ENCODE measurements at regions not wholly inside any gene's neighbourhood (a gene's known extent, or its start where the extent isn't known, plus 50 kb on each side); places are given as distances from the start of the nearest gene placed in this dataset.

GRCh38 chr6:79801362-79801761 is 146.0 kb downstream of the ELOVL4 start:
- TF ChIP-seq CTCF (IDR thresholded peaks at IDR 0.05): no peak
- peaks cover 0 to 3% (median 0%) of the 10 kb centered on the region in 3 donors for H3K27me3 ChIP-seq (ENCODE audit: insufficient read depth in 3 of 3, low read length in 2 of 3)
- no peak overlapping the region for H3K4me3 ChIP-seq
- H3K9me3 ChIP-seq: no peaks in the 10 kb centered on the region
- no peak for ATAC-seq
- no peak overlapping the region for H3K27ac ChIP-seq
- intact Hi-C loops (cut with DNase I): no loop called here
- no peak for DNase-seq
- no peaks in the 10 kb centered on the region for H3K36me3 ChIP-seq (ENCODE audit: insufficient read depth in 1 of 2, low read depth in 1 of 2)
- no peaks in the 10 kb centered on the region for H3K4me1 ChIP-seq

- H3K36me3 ChIP-seq (ENCODE audit: insufficient read depth in 1 of 2, low read depth in 1 of 2): no peaks in the 10 kb centered on the region
- ATAC-seq: no peak
- H3K27me3 ChIP-seq (ENCODE audit: insufficient read depth in 3 of 3, low read length in 2 of 3): peaks cover 0 to 3% (median 0%) of the 10 kb centered on the region in 3 donors
- no peaks in the 10 kb centered on the region for H3K9me3 ChIP-seq
- no peak for DNase-seq
- no peak overlapping the region for H3K4me3 ChIP-seq
- WGBS, 3 donors: 45 to 49% (median 48%) methylated on average over 2 of the region's 2 CpGs
- no peak for TF ChIP-seq CTCF (IDR thresholded peaks at IDR 0.05)
- no peak overlapping the region for H3K27ac ChIP-seq
- H3K4me1 ChIP-seq: no peaks in the 10 kb centered on the region
- intact Hi-C loops (cut with DNase I): no loop called here
Measured at GRCh38 chr6:79798841-79799240, 148.5 kb downstream of the ELOVL4 start.

- no peak for ATAC-seq
- no peak overlapping the region for H3K27ac ChIP-seq
- intact Hi-C loops (cut with DNase I): no loop called here
- no peak overlapping the region for H3K4me3 ChIP-seq
- no peaks in the 10 kb centered on the region for H3K36me3 ChIP-seq (ENCODE audit: insufficient read depth in 1 of 2, low read depth in 1 of 2)
- no peaks in the 10 kb centered on the region for H3K9me3 ChIP-seq
- peaks cover 0 to 3% (median 0%) of the 10 kb centered on the region in 3 donors for H3K27me3 ChIP-seq (ENCODE audit: insufficient read depth in 3 of 3, low read length in 2 of 3)
- no peak for DNase-seq
- H3K4me1 ChIP-seq: no peaks in the 10 kb centered on the region
- WGBS, 3 donors: 62 to 65% (median 64%) methylated on average over 2 of the region's 2 CpGs
- TF ChIP-seq CTCF (IDR thresholded peaks at IDR 0.05): no peak
Measured at GRCh38 chr6:79797912-79798311, 149.4 kb downstream of the ELOVL4 start.

GRCh38 chr6:79797163-79797764 is 150.1 kb downstream of the ELOVL4 start:
- H3K36me3 ChIP-seq (ENCODE audit: insufficient read depth in 1 of 2, low read depth in 1 of 2): no peaks in the 10 kb centered on the region
- peaks cover 0 to 3% (median 0%) of the 10 kb centered on the region in 3 donors for H3K27me3 ChIP-seq (ENCODE audit: insufficient read depth in 3 of 3, low read length in 2 of 3)
- WGBS, 3 donors: 88 to 91% (median 91%) methylated on average over 3 of the region's 3 CpGs
- TF ChIP-seq CTCF (IDR thresholded peaks at IDR 0.05): no peak
- H3K4me3 ChIP-seq: no peak overlapping the region
- intact Hi-C loops (cut with DNase I): no loop called here
- H3K27ac ChIP-seq: no peak overlapping the region
- no peaks in the 10 kb centered on the region for H3K9me3 ChIP-seq
- ATAC-seq (no peak), DNase-seq (no peak)
- H3K4me1 ChIP-seq: no peaks in the 10 kb centered on the region

GRCh38 chr6:79796197-79796596 is 151.2 kb downstream of the ELOVL4 start:
- H3K9me3 ChIP-seq: no peaks in the 10 kb centered on the region
- ATAC-seq: no peak
- no peak for TF ChIP-seq CTCF (IDR thresholded peaks at IDR 0.05)
- no peaks in the 10 kb centered on the region for H3K4me1 ChIP-seq
- H3K27ac ChIP-seq: no peak overlapping the region
- H3K36me3 ChIP-seq (ENCODE audit: insufficient read depth in 1 of 2, low read depth in 1 of 2): no peaks in the 10 kb centered on the region
- H3K4me3 ChIP-seq: no peak overlapping the region
- intact Hi-C loops (cut with DNase I): no loop called here
- 44 to 62% (median 59%) methylated on average over 2 of the region's 2 CpGs for WGBS, 3 donors
- no peak for DNase-seq
- H3K27me3 ChIP-seq (ENCODE audit: insufficient read depth in 3 of 3, low read length in 2 of 3): peaks cover 0 to 3% (median 0%) of the 10 kb centered on the region in 3 donors

Data from psoas muscle (tissue), 7 donors.